Inferior parietal cortex (tissue), 1 donor: ENCODE measurements at regions not wholly inside any gene's neighbourhood (a gene's known extent, or its start where the extent isn't known, plus 50 kb on each side); places are given as distances from the start of the nearest gene placed in this dataset.
"Not testable (repeated sequence)": the region's sequence is repeated elsewhere in the genome, so short reads cannot be mapped to it uniquely, and the experiment has no call there.

Source experiments
- DNase-seq: peaks from one replicate; pipeline ENCODE4 v3.0.0-alpha.2; 2016; ENCODE audit errors: extremely low spot score

DNA sequence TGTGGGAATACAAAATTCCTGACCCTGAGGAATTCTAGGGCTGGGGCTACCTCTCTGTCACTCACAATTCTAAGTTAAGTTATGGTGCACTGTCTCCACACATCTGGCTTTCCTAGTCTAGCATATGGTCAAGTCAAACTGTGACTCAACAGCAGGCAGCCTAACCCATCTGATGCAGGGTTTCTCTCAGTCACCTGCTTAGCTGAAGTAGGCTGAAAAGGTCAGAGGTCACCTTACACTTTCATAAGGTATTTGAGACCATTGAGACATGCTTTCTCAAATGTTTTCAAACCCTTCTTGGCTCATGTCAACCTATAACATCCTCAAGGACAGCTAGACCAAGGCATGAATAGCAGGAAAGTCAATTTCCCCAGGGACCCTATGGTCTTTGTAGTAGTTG lies 196.5 kb upstream of the STK26 start:
- DNase-seq: no peak

DNA sequence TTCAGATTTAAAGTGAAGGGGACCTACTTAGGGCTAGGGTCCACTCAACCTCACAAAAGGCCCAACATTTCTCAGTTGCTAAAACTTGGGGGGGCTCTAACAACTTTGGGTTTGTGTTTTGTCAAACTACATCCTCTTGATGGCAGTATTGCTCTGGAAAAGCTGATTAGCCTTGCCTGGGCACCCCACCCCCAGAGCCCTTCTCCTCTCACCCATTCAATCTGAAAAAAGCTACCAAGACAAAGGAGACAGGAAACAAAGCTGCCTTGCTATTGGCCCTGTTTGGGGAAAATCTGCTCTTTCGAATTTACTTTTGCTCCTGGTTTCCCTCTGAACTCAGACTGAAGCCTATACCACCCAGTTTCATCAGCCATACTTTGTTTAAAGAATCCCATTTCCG lies 195.2 kb upstream of the STK26 start:
- peak; percentile 18 for DNase-seq

GRCh38 chrX:131828482-131828881 lies 194.6 kb upstream of the STK26 start:
- DNase-seq: no peak

GRCh38 chrX:131830400-131831184 lies 192.5 kb upstream of the STK26 start:
- peak; percentile 78 for DNase-seq

- no peak for DNase-seq
Measured at GRCh38 chrX:131831185-131831520, 191.9 kb upstream of the STK26 start.

DNA sequence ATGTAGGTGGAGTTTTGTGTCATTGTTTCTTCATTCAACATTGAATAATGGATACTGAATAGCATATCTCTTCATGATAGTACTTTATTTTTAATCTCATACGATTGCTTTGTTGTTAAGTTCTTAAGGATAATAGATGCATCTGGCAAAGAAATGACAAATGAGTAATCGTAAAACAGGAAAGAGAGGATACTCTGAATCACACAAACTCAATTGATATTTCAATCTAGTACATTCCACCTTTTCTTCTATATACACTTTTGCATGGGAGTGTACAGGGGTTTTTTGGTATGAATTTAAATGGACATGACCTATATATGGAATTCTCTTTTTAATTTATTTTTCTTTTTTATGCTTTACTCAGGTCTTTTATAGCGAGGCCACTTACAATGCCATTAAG lies 186.9 kb upstream of the STK26 start:
- DNase-seq: no peak

DNA sequence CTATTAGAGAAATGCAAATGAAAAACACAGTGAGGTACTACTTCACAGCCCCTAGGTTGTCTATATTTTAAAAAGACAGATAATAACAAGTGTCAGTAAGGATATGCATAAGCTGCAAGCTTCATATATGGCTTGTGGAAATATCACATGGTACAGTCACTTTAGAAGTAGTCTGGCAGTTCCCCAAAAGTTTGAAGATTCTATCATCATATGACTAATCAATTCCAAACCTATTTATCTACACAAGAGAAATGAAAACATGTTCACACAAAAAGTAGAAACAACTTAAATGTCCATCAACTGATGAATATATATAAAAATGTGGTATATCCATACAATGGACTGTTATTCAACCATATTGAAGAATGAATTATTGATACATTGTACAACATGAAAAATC lies 185.8 kb upstream of the STK26 start:
- DNase-seq: no peak

DNA sequence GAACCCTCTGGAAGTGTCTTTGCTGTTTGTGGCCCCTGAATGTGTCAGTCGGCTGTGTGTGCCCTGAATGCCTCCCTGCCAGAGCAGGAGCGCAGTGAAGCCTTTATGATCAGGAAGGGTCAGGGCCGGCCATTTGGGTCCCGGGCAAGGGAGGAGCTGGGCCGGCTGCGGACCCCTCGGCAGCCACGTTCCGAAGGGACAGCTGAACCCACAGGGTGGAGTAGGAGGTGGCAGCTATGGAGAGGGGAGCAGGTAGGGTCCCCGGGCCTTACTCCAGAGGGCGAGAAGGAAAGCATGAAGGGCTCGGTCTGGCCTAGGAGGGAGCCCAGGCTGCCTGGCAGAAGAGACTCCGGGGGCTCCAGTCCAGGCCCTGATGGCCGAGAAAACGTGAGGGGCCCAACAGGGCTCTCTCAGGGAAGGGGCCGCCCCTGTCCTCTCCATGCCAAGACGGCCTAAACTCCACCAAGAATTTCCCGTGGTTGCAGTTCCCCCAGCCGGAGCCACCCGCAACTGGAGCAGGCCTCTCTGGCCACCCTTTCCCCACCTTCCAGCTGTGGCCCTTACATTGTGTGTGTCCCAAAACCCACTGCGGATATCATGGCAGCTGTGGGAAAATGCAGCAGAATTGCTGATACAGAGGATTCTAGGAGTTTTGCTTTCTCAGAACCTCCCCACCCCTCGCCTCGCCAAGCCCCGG lies 182.2 kb upstream of the STK26 start:
- DNase-seq: no peak

DNA sequence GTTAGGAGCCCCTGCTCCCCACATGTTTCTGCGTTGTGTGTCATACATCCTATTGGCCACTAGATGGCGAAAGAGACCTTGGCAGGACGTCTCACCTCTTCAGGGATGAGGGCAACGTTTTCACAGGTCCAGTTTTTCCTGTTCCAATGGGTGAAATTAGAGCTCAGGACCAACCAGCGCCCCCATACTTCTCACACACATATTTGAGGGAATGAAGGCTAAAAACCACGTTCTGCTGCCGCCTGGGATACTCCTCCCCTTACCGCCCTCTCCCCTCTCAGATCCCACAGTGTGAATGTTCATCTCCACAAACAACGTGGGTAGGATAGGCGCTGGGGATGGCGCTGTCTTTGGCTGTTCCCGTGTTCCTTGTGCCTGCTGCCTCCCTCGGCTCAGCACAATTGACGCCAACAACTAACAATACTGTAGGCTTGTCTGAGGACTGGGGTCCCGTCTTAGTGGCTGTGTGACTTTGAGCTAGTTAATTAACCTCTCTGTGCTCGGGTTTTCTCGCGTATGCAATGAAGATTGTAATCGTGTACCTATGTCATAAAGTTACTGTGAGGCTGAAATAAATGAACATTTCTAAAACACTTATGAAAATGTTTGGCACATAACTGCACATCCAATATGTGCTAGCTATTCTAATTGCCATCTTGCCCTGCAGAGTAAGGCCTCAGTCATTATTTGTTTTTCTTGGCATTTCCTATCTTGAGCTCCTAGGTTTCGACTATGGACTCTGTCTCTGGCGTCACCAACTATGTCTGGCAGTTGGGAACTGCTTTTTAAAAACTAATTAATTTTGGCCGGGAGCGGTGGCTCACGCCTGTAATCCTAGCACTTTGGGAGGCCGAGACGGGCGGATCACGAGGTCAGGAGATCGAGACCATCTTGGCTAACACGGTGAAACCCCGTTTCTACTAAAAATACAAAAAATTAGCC lies 181.3 kb upstream of the STK26 start:
- DNase-seq: peak; percentile 42

DNA sequence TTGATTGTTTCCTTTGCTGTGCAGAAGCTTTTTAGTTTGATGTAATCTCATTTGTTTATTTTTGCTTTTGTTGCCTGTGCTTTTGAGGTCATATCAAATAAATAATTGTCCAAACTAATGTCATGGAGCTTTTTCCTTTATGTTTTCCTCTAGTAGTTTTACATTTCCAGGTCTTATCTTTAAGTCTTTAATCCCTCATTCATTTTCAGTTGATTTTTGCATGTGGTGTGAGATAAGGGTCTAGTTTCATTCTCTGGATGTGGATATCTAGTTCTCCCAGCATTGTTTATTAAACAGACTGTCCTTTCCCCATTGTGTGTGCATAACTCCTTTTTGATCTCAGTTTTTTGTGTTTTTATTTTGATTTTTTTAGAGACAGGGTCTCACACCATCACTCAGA lies 179.1 kb upstream of the STK26 start:
- DNase-seq: no peak

DNA sequence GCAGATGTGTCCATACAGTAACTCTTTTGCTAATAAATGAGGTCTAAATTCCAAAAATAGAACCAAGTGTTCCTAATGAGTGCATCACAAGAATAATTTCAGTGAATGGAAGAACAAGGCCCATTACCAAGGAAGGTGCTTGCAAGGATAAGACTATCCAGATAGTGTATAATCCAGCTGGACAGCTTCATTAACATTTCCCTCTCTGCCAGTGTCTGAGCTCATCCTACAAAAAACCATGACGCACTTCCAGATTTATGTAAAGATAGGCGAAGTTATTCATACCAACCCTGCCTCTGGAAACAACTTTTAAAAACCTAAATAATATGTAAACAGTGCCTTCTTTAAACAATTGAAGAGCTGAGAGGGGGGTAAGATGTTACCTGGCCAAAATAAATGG lies 177.9 kb upstream of the STK26 start:
- DNase-seq: no peak

GRCh38 chrX:131845771-131846170 lies 177.3 kb upstream of the STK26 start:
- DNase-seq: no peak

DNA sequence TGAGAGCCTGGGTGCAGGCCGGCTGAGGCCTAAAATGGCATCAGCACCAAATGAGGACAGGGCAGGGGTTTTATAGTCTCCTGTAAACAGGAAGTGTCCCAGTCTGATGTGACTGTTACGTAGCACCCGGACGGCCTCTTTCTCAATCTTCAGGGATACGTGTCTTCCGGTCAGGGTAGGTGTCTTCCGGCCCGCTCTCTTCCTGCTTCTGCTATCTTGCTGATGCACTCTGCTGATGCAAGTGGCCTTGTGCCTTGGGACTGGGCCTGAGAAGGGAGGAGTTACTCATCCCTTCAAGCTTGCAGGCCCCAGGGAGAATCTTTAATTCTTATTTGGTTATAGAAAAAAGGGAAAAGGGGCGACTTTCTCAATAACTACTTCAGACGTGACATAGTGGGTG lies 172.1 kb upstream of the STK26 start:
- DNase-seq: not testable (repeated sequence)

GRCh38 chrX:131853440-131853839 lies 169.7 kb upstream of the STK26 start:
- DNase-seq: no peak

- DNase-seq: no peak
Measured at GRCh38 chrX:131854581-131854980, 168.5 kb upstream of the STK26 start.

- no peak for DNase-seq
Measured at GRCh38 chrX:131861088-131861787, 161.9 kb upstream of the STK26 start.

DNA sequence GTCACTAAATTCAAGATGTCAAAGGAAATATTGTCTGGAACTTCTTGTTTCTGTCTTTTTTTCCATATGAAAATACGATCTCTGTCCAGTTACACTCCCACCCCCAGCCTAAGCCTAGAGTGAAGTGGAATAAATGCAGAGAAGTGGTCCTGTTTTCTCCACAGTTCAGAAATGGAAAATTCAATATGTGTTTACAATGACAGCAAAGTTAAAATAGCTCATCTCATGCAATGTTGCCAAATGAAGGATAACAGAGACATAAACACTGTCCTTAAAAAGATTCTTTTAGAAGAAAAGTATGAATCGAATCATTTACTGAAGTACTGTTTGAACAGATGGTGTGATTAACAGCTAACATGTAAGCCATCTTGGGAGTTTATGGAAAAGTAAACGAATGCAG lies 160.8 kb upstream of the STK26 start:
- no peak for DNase-seq

DNA sequence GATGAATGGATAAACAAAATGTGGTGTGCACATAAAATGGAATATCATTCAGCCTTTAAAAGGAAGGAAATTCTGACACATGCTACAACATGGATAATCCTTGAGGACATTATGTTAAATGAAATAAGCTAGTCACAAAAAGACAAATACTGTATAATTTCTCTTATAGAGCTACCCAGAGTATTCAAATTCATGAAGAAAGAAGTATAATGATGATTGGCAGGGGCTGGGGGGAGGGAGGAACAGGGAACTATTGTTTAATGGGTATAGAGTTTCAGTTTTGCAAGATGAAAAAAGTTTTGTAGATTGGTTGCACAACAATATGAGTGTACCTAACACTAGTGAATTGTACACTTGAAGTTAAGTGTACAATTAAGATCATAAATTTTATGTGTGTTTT lies 153.9 kb upstream of the STK26 start:
- DNase-seq: no peak

DNA sequence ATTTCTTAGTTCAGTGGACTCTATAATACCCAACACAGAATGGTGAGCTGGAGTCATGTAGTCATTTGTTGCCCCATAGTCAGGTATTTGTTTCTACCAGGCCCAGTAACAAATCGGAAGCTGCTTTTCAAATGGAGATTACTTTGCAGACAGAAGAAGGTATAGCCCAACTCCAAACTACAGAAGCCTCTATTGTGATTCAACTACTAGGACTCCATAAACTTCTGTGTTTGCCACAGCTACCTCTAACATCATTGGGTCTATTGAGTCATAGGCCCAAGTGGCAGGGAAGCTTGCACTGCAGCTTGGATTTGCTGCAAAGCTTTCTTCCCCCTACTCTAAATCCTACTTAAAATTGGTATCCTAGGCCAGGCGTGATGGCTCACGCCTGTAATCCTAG lies 148.8 kb upstream of the STK26 start:
- DNase-seq: no peak

DNA sequence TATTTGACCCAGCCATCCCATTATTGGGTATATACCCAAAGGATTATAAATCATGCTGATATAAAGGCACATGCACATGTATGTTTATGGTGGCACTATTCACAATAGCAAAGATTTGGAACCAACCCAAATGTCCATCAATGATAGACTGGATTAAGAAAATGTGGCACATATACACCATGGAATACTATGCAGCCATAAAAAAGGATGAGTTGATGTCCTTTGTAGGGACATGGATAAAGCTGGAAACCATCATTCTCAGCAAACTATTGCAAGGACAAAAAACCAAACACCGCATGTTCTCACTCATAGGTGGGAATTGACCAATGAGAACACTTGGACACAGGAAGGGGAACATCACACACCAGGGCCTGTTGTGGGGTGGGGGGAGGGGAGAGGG lies 147.3 kb upstream of the STK26 start:
- DNase-seq: not testable (repeated sequence)

- no peak for DNase-seq
Measured at GRCh38 chrX:131881194-131881593, 141.9 kb upstream of the STK26 start.

GRCh38 chrX:131885042-131885441 lies 138.1 kb upstream of the STK26 start:
- not testable (repeated sequence) for DNase-seq
